ENCODE measurements at regions not wholly inside any gene's neighbourhood (a gene's known extent, or its start where the extent isn't known, plus 50 kb on each side); places are given as distances from the start of the nearest gene placed in this dataset.
A peak's percentile ranks its signal among the peaks of the same experiment; 100 is the strongest.

- no peaks in the 10 kb centered on the region for H3K27me3 ChIP-seq
- H3K9me3 ChIP-seq = no peaks in the 10 kb centered on the region
- DNase-seq (ENCODE audit: low spot score) = no peak
- no peaks in the 10 kb centered on the region for H3K4me1 ChIP-seq
- TF ChIP-seq CTCF (IDR thresholded peaks at IDR 0.05) = no peak
- H3K36me3 ChIP-seq = no peaks in the 10 kb centered on the region
- peak overlapping the region; percentile 53 to 83 for H3K27ac ChIP-seq
- H3K4me3 ChIP-seq = no peak overlapping the region
These were observed 135.5 kb upstream of the CPEB4 start for GRCh38 chr5:173752653-173753052.

GRCh38 chr5:173753307-173754168 lies 134.6 kb upstream of the CPEB4 start:
- no peaks in the 10 kb centered on the region for H3K27me3 ChIP-seq
- H3K27ac ChIP-seq = peak overlapping the region; percentile 53 to 83
- no peaks in the 10 kb centered on the region for H3K4me1 ChIP-seq
- no peak overlapping the region for H3K4me3 ChIP-seq
- no peak for TF ChIP-seq CTCF (IDR thresholded peaks at IDR 0.05)
- no peak for DNase-seq (ENCODE audit: low spot score)
- no peaks in the 10 kb centered on the region for H3K36me3 ChIP-seq
- H3K9me3 ChIP-seq = no peaks in the 10 kb centered on the region

GRCh38 chr5:173755319-173755718 lies 132.8 kb upstream of the CPEB4 start:
- TF ChIP-seq CTCF (IDR thresholded peaks at IDR 0.05) = no peak
- no peaks in the 10 kb centered on the region for H3K9me3 ChIP-seq
- H3K4me3 ChIP-seq = no peak overlapping the region
- no peak for DNase-seq (ENCODE audit: low spot score)
- H3K4me1 ChIP-seq = no peaks in the 10 kb centered on the region
- H3K36me3 ChIP-seq = no peaks in the 10 kb centered on the region
- no peaks in the 10 kb centered on the region for H3K27me3 ChIP-seq
- H3K27ac ChIP-seq = no peak overlapping the region

- TF ChIP-seq CTCF (IDR thresholded peaks at IDR 0.05) = no peak
- Histone ChIP-seq H3K27me3 (no peaks in the 10 kb centered on the region), H3K27ac (peak overlapping the region in 1 of 2 donors; percentile 35), H3K4me1 (no peaks in the 10 kb centered on the region), H3K36me3 (no peaks in the 10 kb centered on the region), H3K4me3 (no peak overlapping the region), H3K9me3 (no peaks in the 10 kb centered on the region)
- no peak for DNase-seq (ENCODE audit: low spot score)
These were observed 130.5 kb upstream of the CPEB4 start for GRCh38 chr5:173757403-173758209.

GRCh38 chr5:173758676-173759075 lies 129.5 kb upstream of the CPEB4 start:
- Histone ChIP-seq H3K27me3 (no peaks in the 10 kb centered on the region), H3K27ac (no peak overlapping the region), H3K36me3 (no peaks in the 10 kb centered on the region), H3K9me3 (no peaks in the 10 kb centered on the region), H3K4me1 (no peaks in the 10 kb centered on the region), H3K4me3 (no peak overlapping the region)
- TF ChIP-seq CTCF (IDR thresholded peaks at IDR 0.05) = no peak
- no peak for DNase-seq (ENCODE audit: low spot score)

Measured in right atrium auricular region (tissue), 2 donors.